NAMALWA (cell line): ENCODE measurements at regions not wholly inside any gene's neighbourhood (a gene's known extent, or its start where the extent isn't known, plus 50 kb on each side); places are given as distances from the start of the nearest gene placed in this dataset.

Experiments
- DNase-seq: peaks from one replicate; pipeline ENCODE4 v3.0.0-alpha.2; 2015; ENCODE audit warnings: low spot score

DNA sequence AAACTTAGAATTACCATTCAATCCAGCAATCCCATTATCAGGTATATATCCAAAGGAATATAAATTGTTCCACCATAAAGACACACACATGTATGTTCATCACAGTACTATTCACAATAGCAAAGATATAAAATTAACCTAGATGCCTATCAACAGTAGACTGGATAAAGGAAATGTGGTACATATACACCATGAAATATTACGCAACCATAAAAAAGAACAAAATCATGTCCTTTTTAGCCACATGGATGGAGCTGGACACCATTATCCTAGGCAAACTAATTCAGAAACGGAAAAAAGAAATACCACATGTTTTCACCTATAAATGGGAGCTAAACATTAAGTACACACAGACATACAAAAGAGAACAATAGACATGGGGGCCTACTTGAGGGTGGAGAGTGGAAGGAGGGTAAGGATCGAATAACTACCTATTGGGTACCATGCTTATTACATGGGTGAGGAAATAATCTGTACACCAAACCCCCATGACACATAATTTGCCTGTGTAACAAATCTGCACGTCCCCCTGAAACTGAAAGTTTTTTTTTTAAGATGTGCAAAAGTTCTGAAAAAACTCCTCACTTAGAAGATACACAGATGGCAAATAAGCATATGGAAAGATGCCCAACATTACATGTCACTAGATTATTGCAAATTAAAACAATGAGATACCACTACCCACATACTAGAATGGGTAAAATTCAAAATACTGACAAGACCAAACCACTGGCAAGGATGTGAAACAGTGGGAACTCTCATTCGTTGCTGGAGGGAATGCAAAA is 313.0 kb upstream of the CD180 start:
- no peak for DNase-seq

DNA sequence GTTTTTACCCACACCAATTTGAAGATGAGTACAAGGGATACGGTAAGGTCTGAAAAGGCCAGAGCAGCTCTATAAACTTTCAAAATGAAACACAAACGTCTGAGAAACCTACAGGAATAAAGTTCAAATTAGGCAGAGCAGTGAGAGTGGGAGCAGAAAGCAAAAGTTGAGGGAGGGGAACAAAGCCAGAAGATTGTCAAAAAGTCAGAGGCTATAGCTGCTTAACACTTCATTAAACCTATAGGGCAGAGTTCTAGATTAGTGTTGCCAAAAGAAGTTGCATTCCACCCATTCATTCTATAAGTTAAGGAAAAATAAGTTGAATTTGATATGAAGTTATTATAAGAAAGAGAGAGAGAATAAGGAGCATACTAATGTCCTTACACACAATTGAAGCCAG is 309.6 kb upstream of the CD180 start:
- DNase-seq = no peak

DNA sequence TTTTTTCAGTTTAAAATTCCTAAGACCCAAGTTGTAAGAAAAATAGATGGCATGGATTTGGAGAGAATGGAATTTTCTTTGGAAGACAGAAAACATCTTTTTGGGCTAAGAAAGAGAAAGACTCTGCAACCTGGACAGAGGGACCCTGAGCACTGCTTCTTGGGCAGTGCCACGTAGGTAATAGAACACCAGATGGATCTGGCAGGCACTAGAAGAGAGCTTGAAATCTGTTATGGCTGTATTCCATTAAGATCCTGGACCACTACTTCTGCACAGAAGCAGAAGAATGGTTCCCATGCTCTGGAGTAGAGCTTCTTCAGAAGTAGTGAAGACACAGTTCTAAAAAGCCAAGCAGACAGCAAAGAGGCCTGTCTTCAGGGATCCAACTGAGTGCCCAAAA is 306.4 kb upstream of the CD180 start:
- no peak for DNase-seq

DNA sequence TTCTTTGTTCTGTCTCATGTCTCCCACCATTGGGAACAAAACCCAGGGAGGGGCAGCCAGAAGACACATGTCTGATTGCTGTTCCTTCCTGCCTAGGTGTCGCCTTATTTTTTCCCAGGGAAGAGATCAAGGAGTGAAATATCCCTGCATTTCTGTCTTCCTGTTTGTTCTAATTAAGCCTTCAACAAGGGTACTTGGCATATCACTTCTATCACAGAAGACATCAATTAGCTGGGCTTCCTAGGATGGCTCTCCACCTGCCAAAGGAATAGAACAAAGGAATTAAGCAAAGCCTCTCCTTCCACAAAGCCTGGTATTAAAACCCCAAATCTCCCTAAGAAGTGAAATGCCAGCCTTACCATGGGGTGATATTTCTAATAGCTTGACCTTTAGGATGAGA is 299.5 kb upstream of the CD180 start:
- no peak for DNase-seq

DNA sequence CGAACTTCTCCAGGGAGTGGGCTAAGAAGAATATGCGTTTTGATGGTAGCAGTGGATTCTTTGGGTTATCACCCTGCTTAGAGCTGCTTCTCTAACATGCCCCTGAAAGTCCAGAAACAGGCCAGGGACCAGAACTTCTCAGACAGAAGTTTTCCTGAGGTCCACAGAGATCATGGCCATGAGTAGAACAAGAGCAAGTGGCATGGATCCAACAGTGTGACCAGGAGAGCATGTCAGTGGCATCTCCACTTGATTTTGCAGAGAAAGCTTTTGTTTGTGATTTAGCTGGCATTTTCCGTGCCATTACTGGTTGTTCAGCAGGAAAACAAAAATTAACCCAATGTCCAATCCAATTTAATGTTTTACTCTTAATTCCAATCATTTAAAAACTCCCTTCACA is 298.5 kb upstream of the CD180 start:
- no peak for DNase-seq

DNA sequence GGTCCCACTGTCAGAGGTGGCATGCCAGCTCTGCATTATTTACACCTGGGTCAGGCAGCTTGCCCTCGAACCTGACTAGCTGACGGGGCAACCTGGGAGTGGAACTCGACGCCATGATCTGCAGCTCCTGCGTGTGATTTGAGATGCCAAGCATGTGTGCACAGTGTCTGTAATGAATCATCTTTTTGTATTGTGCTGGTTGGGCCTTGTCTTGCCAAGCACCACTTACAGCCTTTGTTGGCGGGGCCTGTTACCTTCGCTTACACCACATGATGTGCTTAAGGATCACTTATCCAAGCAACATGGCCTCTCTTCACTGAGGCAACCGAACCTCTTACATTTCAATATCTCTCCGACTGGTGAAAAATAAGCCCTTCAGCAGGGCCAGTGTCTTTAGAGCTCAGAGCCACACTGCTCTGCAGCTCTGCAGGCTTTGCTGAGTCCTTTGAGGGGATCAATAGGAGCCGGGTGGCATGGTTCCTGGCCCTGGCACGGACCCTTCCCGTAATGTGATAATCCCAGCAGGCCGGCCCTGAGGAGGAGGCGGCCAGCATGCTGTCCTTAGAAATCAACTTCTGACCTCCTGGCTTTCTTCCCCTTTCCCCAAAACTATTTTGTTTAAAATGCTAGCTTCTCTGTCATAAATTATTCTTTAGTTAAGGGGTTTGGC is 297.7 kb upstream of the CD180 start:
- no peak for DNase-seq

DNA sequence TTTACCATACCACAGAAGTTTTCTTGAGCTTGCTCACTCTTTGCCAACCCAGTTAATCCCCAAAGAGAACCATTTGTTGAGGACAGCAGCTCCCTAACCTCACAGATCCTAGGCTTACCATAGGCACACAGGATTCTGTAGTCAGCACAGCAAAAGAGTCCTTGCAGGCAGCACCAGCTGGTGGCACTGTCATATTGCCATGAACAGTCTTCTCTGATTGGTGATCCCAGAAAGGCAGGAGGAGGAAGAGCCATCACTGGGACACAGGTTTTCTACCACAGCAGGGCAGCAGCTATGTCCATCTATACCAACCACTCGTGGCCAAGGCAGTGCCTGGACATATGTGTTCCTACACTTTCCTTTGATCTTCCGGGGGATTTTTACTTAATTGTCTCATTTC is 297.1 kb upstream of the CD180 start:
- no peak for DNase-seq

DNA sequence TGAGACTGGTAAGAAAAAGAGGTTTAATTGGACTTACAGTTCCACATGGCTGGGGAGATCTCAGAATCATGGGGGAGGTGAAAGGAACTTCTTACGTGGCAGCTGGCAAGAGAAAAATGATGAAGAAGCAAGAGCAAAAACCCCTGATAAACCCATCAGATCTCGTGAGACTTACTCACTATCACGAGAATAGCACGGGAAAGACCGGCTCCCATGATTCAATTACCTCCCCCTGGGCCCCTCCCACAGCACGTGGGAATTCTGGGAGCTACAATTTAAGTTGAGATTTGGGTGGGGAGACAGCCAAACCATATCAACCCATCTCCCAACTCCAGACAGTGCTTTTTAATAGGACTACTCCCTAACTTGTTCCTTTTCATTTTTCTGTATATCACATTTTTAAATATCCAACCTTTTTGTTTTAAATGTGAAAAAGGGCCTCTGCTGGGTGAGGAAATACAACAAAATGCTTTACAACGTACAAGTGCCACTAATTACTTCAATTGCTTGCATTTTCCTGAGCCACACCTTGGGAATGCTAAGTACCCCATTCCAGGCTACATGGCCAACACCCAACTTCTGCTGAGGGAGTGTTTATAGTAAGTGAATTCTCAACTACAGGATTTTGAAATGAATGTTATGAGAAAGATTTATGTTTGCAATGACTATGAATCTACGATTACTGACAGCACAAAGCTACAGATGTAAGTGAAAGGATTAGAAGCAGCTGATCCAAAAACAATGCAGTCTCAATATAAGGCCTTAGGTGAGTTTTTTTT is 294.1 kb upstream of the CD180 start:
- no peak for DNase-seq

DNA sequence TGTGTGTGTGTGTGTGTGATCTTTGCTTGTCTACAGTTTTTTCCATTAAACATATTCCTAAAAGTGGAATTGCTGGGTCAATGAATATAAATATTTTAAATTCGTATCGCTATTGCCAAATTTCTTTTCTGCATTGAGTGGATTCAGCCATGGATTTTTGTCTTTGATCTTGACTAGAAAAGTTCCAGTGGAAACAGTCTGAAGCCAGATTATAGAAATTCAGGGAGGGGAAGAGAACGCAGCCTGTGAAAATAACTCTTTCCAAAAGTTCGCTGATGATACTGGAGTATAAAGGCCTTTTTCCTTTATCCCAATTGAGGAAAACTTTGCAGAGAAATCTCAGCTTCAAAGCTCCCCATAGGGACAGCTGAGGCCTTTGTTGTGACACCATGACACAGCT is 292.3 kb upstream of the CD180 start:
- DNase-seq = no peak

DNA sequence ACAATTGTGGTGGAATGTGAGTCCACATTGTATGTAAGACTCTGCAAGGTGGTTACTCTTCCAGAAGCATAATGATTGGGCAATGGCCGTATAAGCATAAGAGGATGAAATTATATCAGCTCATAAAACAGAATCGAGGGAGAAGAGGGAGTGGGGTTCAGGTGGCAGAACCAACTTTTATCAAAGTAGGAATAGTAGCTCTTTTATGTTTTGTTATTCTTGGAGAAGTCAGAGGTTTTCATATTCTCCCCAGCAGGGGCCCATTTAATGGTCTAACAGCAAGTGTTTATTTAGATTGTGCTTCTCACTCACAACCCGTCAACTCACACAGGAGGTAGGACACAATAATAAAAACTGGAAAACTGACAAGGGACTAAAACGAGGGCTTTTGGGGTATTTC is 291.3 kb upstream of the CD180 start:
- DNase-seq = no peak

DNA sequence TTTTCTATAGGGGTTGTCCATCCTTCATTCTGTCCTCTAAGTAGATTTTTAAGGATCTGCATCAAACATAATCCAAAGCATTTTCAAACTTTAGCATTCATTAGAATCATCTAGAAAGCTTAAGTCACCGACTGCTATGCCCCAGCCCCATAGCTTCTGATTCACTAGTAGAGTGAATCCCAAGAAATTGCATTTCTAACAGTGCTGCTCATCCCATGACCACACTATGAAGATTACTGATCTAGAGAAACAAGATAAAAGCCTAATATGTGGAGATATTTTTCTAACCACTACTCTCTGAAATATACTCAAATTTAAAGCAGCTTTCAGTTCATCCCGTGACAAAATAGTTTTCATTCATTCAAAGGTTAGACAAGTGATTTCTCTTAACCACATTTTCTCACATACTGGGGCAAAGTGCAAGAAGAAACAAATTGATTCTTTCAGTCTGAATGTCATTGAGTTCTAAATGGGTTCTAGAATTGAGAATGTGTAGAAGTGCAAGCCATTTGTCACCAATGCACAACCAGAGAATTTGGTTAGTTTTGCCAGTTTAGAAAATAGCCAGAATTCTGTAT is 286.9 kb upstream of the CD180 start:
- no peak for DNase-seq

DNA sequence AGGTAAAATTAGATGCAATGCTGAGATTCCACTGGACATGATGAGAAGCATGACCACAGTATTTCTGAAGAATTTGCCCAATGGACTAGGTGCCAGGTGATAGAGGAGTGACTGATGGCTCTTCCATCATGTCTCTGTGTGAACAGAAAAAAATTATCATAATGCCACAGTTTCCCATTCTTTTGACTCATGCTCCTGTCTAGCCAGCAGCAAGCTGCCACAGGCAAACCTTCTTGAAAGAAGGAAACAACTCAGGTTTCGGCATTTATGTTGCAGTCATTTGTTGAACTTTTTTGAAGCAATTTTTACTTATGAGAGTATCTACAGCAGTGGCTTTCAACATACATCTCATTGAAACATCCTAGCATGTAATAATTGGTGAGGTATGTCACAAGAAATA is 284.8 kb upstream of the CD180 start:
- DNase-seq = no peak

DNA sequence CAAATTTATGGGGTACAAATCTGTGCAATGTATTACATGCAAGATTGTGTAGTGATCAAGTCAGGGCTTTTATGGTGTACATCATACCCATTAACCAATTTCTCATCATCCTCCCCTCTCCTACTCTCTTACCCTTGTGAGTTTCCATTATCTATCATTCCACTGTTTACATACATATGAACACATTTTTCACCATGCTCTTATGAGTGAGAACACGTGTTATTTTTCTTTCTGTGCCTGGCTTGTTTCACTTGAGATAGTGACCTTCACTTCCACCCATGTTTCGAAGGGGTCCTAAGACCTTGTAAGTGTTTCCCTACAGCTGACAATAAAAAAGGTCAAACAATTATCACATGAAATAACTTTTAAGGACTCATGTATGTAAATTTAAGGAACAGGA is 281.7 kb upstream of the CD180 start:
- DNase-seq = no peak

DNA sequence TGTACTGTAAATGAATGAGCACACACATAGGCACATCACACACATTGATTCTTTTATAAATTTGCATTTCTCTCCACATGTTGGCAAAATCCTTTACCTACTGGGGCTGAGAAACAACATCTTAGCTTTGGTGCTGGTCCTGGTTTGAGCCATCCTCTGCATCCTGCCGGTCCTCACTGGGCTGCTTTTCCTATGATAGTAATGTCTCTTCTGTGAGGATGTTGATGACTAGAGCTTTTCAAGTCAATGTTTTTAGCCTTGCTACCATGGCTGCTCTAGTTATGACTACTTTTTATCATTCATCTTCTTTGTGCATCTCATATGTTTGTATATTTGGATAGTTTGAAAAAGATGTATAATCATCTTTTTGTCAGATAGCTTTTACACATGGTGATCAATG is 280.4 kb upstream of the CD180 start:
- DNase-seq = no peak

DNA sequence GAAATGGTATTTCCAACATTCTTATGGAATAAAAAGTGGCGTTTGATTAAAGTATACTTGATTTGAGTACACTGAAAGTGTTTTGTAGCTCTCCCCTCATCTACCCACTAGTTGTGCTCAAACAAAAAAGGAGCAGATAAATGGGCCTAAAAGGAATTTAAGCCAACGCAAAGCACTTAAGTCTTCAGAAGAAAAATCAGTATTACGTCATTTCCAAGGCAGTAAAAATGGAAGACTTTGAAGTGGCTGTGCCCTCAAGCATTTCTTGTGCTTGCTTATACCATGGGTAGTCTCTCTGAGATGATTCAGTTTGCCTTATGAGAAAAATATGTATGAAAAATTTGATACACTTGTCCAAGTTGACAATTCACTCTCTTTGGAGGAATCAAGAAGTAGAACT is 279.9 kb upstream of the CD180 start:
- no peak for DNase-seq

DNA sequence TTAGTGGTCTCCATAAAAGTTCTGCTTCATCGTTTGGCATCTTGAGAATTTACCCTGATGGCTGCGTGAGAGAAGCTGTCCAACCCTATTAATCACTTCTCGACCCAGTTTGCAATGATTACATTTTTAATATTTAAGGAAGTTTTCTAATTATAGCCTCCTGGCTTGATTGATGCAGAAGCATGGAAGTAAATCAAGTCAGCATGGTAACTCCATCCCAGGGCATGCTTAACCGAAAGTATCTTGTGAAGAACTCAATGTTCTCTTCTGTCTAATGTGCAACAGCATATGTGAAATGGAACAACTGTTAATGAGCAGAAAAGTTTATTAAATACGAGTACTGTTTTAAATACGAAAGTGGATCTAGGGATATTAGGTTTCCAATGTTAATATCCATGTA is 278.9 kb upstream of the CD180 start:
- no peak for DNase-seq

DNA sequence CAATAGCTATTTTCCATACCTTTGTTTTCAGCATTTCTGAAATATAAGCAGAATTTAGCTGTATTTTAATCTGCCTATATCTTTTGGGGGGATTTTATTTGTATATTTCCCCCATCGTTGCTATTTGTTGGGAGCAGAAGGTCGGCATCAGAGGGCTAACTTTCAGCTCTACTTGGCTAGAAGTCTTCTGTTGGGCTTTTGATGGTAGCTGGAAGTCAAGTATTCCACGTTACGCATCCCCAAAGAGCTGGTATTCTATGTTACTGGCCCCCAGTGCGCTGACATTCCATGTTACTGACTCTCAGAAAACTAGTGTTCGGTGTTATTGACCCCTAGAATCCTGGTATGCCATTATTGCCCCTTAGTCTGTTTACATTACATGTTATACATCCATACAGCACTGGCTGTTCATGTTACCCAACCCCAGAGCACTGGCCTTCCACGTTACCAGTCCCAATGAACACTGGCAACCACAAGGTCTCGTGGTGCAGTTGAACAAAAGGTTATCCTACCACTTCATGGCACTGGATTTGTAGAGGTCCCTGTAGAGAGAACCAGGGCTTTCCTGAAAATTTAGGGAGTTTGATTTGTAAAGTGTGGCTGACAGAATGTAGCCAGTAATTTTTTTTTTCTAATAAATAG is 278.1 kb upstream of the CD180 start:
- no peak for DNase-seq

DNA sequence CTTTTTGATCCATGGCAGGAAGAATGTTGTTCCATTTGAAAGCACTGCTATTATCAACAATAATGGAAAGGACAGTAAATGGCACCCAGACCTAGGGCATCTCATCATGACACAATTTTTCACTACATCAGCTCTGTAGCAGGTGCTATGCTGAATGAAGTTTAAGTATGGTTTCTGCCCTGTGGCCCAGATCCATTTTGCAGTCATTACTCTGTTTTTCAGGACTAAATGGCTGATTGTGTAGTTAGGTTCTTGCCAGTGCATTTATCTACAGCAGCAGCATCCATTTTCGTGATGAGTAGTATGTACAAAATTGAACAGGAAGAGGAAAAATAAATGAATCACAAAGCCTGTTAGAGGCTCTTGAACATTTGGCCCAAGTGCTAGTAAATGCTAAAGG is 270.5 kb upstream of the CD180 start:
- DNase-seq = no peak

DNA sequence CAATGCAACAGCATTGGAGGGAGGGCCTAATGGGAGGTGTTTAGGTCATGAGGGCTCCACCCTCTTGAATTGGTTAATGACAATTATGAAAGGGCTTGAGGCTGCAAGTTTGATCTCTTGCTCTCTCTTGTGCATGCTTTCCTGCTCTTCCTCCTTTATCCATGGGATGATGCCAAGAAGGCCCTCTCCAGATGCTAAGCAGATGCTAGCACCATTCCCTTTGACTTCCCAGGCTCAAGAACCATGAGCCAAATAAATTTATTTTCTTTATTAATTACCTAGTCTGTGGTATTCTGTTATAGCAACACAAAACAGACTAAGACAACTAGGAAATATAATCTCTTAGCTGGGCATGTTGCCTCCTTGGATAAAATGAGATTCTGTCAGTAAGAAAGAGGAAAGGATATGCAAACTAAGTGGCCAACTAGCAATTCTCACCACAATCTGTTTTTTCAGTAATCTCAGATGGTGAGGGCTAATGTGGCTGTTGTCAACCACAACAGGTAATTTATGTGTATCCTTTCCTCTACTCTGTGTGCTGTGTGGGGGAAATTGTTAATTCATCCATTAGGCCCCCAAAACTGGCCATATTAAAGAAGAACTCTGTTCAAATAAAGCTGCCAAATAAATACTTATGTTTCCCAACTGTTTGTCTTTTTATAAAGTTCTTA is 269.1 kb upstream of the CD180 start:
- DNase-seq = no peak

DNA sequence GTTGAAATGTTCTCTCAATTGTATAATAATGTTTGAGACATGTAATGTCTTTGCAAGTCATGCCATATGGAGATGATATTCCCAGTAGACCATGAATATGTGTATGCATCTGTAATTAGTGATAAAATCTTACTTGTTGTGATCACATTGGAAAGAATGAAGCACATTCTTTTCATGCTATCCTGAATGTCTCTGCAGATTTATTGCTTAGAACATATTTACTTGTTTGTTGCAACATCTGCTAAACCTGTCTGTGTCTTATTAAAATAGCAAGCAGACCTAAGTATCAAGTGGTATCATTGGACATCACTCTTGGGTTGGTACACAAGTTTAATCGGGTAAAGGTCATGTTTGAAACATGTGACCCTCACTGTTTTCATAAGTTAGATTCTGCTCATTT is 265.5 kb upstream of the CD180 start:
- no peak for DNase-seq

DNA sequence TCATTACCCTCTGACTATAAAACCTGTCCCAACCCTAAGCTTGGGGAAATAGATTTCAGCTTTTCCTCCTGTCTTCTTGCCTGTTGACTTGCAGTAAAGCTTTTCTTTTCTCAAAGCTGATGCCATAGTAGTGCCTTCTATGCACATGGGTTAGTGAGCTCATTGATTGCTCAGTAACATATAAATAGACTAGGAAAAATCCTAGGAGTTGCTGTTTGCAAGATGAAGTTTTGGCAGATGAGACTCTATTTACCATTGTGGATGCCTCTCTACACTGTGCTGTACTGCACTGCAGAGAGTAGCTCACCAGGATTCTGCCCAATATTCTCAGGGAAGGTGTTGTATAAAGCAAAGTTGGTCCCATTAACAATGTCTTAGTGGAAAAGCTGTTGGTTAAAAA is 262.7 kb upstream of the CD180 start:
- no peak for DNase-seq

DNA sequence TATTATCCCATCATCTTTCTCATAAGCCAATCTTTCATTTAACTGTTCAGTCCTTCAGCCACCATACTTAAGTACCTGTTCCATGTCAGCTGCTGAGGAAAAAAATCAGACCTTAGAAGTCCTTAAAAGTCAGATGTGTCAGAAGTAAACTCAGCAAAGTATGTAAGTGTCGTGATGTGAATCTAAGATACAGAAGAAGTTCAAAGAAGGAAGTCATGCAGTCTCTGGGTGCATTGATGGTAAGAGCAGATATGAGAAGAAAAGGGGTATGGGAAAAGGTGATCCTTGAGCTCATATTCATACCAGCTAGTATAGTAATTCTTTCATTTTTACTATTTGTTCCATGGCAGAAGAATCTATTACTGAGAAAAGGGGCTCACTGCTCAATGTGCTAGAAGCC is 259.4 kb upstream of the CD180 start:
- no peak for DNase-seq
